Uterus (tissue), 2 donors: ENCODE measurements at regions not wholly inside any gene's neighbourhood (a gene's known extent, or its start where the extent isn't known, plus 50 kb on each side); places are given as distances from the start of the nearest gene placed in this dataset.

ENCODE experiments used
- POLR2A ChIP-seq, 2 donors: fragments of 450-650 bp; IDR thresholded peaks; one replicate each; pipeline ENCODE4 v1.6.1; 2016; ENCODE audit warnings: antibody characterized with exemption in 2 of 2, mild to moderate bottlenecking in 1 of 2, moderate library complexity in 1 of 2
- TF ChIP-seq, protein P1 (sequence below), 4 experiments: fragments of 200-600 bp in 2 of 4; fragments of 450-650 bp in 2 of 4; sonication (generic) in 2 of 4; IDR thresholded peaks; one replicate each; pipeline ENCODE4 v1.5.1; 2016 to 2019; ENCODE audit warnings: antibody characterized with exemption in 4 of 4, mild to moderate bottlenecking in 2 of 4, moderate library complexity in 1 of 4

DNA sequence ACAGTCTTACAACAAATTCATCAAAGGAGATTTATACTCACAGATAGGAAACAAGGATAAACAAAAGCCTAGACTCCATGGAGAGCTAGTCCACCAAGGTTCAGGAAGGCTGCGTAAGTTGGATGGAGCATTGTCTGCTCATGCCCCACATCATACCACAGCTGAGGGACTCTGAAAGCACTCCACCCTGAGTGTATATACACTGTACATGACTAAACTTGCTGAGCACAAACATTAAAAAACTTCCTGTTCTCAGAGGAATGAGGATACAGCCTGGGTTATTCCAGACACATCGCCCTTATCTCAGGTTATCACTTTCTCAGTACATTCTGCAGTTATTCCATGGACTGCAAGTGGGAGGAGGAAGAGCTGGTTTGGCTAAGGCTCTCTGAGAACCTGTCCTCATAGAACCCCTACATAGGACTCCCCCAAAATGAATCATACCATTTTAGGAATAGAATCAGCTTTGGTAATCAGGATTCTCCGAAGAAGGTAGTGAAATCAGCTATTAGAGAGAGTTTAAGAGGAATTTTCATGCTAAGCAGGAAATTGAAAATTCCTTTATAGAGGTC lies 58.0 kb upstream of the PRMT6 start:
- TF ChIP-seq, protein P1, sequence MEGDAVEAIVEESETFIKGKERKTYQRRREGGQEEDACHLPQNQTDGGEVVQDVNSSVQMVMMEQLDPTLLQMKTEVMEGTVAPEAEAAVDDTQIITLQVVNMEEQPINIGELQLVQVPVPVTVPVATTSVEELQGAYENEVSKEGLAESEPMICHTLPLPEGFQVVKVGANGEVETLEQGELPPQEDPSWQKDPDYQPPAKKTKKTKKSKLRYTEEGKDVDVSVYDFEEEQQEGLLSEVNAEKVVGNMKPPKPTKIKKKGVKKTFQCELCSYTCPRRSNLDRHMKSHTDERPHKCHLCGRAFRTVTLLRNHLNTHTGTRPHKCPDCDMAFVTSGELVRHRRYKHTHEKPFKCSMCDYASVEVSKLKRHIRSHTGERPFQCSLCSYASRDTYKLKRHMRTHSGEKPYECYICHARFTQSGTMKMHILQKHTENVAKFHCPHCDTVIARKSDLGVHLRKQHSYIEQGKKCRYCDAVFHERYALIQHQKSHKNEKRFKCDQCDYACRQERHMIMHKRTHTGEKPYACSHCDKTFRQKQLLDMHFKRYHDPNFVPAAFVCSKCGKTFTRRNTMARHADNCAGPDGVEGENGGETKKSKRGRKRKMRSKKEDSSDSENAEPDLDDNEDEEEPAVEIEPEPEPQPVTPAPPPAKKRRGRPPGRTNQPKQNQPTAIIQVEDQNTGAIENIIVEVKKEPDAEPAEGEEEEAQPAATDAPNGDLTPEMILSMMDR (IDR thresholded peaks at IDR 0.05) = no peak
- TF ChIP-seq POLR2A (IDR thresholded peaks at IDR 0.05) = no peak
